ENCODE measurements at regions not wholly inside any gene's neighbourhood (a gene's known extent, or its start where the extent isn't known, plus 50 kb on each side); places are given as distances from the start of the nearest gene placed in this dataset.

DNA sequence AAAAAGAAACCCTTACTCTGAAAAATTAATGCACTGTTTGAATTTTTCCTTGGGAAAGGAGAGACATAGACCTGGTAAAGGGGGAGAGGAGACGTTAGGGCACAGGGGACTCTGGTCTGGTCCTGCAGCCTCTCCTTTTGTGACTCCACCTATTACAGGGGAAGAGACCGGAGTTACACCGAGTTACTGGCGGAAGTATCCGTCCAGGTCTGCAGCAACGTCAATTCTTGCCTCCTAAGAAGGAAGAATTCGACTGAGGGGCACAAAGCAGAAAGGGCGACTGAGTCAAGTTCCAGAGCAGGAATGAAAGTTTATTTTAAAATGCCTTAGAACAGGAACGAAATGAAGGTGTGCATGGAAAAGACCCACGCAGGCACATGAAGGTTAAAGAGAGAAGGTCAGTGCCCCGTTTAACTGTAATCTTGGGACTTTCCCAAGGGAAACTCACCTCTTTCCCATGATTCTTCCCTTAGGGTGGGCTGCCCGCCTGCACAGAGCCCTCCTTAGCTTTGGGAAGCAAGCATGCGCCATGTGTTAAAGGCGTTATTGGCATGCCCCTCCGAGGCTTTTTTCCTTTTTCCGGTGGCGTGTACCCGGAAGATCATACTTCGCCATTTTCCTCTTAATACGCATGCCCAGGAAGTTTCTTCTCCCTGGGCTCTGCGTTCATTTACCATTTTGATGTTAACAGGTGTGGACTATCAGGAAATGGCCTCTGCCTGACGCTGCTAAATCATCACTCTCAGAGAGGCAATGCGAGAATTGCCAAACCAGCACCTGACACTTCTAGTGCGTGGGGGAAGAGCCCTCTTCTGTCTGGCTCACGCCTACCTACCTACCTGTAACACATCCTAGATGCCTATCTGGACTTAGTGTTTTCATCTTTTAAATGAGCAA is 409.6 kb upstream of the PAPPA start:
- TF ChIP-seq, protein P1, sequence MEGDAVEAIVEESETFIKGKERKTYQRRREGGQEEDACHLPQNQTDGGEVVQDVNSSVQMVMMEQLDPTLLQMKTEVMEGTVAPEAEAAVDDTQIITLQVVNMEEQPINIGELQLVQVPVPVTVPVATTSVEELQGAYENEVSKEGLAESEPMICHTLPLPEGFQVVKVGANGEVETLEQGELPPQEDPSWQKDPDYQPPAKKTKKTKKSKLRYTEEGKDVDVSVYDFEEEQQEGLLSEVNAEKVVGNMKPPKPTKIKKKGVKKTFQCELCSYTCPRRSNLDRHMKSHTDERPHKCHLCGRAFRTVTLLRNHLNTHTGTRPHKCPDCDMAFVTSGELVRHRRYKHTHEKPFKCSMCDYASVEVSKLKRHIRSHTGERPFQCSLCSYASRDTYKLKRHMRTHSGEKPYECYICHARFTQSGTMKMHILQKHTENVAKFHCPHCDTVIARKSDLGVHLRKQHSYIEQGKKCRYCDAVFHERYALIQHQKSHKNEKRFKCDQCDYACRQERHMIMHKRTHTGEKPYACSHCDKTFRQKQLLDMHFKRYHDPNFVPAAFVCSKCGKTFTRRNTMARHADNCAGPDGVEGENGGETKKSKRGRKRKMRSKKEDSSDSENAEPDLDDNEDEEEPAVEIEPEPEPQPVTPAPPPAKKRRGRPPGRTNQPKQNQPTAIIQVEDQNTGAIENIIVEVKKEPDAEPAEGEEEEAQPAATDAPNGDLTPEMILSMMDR (IDR thresholded peaks at IDR 0.05): no peak
- TF ChIP-seq EP300 (IDR thresholded peaks at IDR 0.05) (no peak), POLR2A (IDR thresholded peaks at IDR 0.05) (no peak)

All from tibial nerve (tissue), 4 donors.